ENCODE measurements at regions not wholly inside any gene's neighbourhood (a gene's known extent, or its start where the extent isn't known, plus 50 kb on each side); places are given as distances from the start of the nearest gene placed in this dataset.

GRCh38 chr18:41320100-41320499 lies 634.9 kb upstream of the PIK3C3 start:
- no peak for TF ChIP-seq CTCF (IDR thresholded peaks at IDR 0.05; ENCODE audit: extremely low read depth in 1 of 2, insufficient read depth in 1 of 2, low read depth in 1 of 2, low read length in 2 of 2)
- no peak for TF ChIP-seq MYC (IDR thresholded peaks at IDR 0.05; ENCODE audit: low read depth, low read length)
- no peak for TF ChIP-seq FOS (IDR thresholded peaks at IDR 0.05; ENCODE audit: borderline replicate concordance, insufficient read depth, low read length)
- no peak for TF ChIP-seq EZH2 (IDR thresholded peaks at IDR 0.05; ENCODE audit: borderline replicate concordance, low read depth, low read length, severe bottlenecking)
- TF ChIP-seq POLR2AphosphoS5 (IDR thresholded peaks at IDR 0.05; ENCODE audit: insufficient read depth, low read depth, low read length): no peak
- TF ChIP-seq MAX (IDR thresholded peaks at IDR 0.05; ENCODE audit: insufficient read depth, insufficient read length): no peak
- no peak for TF ChIP-seq GATA2 (IDR thresholded peaks at IDR 0.05; ENCODE audit: insufficient read depth, insufficient read length, low read depth, low read length)

All from endothelial cell of umbilical vein (primary cell).